ENCODE measurements at regions not wholly inside any gene's neighbourhood (a gene's known extent, or its start where the extent isn't known, plus 50 kb on each side); places are given as distances from the start of the nearest gene placed in this dataset.
"Not testable (repeated sequence)": the region's sequence is repeated elsewhere in the genome, so short reads cannot be mapped to it uniquely, and the experiment has no call there.

DNA sequence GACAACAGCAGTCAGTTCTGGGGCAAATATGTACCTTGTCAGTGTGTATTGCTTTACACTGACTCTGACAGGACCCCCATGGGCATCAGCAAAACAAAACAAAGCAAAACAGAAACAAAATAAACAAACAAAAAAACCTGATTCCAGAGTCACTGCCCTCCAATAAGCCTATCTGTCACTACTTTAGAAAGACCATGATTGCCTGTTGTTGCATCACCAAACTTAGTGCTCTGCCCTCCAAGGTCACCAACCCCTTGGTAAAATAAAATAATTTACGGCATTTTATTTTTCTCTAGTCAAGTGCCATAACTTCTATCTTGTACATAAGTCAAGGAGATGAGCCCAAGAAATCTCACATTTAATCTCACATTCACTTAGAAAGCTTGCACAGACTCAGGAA is 120.9 kb upstream of the ADAMTS3 start:
- no peak for ATAC-seq
- Mint-ChIP-seq H3K27ac (no peak overlapping the region), H3K9me3 (ENCODE audit: insufficient read depth) (no peaks in the 10 kb centered on the region), H3K36me3 (ENCODE audit: low read depth) (no peaks in the 10 kb centered on the region), H3K4me1 (ENCODE audit: low read depth) (no peaks in the 10 kb centered on the region), H3K4me3 (no peak overlapping the region), H3K27me3 (ENCODE audit: low read depth) (no peaks in the 10 kb centered on the region)
- DNase-seq: no peak
- ChIA-PET POLR2A (no interaction called here), CTCF (no interaction called here)

DNA sequence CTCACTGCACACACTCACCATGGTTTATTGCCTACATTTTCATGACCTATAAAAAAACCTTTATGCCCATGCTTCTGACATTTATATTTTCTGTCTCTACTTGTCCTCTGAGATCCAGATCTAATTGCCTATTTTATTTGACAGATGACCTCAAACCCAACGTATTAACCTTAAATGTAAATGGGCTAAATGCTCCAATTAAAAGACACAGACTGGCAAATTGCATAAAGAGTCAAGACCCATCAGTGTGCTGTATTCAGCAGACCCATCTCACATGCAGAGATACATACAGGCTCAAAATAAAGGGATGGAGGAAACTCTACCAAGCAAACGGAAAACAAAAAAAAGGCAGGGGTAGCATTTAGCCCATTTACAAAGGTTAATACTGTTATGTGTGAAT is 117.4 kb upstream of the ADAMTS3 start:
- H3K36me3 Mint-ChIP-seq (ENCODE audit: low read depth); CTCF ChIA-PET; ATAC-seq; H3K27me3 Mint-ChIP-seq (ENCODE audit: low read depth); H3K4me1 Mint-ChIP-seq (ENCODE audit: low read depth); H3K9me3 Mint-ChIP-seq (ENCODE audit: insufficient read depth); H3K27ac Mint-ChIP-seq; H3K4me3 Mint-ChIP-seq; DNase-seq; POLR2A ChIA-PET: not testable (repeated sequence)

DNA sequence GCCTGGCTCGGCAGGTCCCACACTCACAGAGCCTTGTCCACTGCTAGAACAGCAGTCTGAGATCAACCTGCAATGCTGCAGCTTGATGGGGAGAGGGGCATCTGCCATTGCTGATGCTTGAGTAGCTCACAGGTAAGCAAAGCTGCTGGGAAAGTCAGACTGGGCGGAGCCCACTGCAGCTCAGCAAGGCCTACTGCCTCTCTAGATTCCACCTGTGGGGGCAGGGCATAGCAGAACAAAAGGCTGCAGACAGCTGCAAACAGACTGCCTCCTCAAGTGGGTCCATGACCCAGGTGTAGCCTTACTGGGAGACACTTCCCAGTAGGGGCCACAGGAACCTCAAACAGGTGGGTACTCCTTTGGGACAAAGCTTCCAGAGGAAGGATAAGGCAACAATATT is 110.6 kb upstream of the ADAMTS3 start:
- H3K4me3 Mint-ChIP-seq: no peak overlapping the region
- ATAC-seq (no peak), DNase-seq (no peak)
- H3K4me1 Mint-ChIP-seq (ENCODE audit: low read depth): no peaks in the 10 kb centered on the region
- ChIA-PET CTCF (no interaction called here), POLR2A (no interaction called here)
- no peaks in the 10 kb centered on the region for H3K9me3 Mint-ChIP-seq (ENCODE audit: insufficient read depth)
- H3K36me3 Mint-ChIP-seq (ENCODE audit: low read depth): no peaks in the 10 kb centered on the region
- H3K27ac Mint-ChIP-seq: no peak overlapping the region
- H3K27me3 Mint-ChIP-seq (ENCODE audit: low read depth): no peaks in the 10 kb centered on the region

GRCh38 chr4:72677886-72678285 is 108.9 kb upstream of the ADAMTS3 start:
- no peaks in the 10 kb centered on the region for H3K9me3 Mint-ChIP-seq (ENCODE audit: insufficient read depth)
- no peaks in the 10 kb centered on the region for H3K4me1 Mint-ChIP-seq (ENCODE audit: low read depth)
- DNase-seq (no peak), ATAC-seq (no peak)
- no peaks in the 10 kb centered on the region for H3K36me3 Mint-ChIP-seq (ENCODE audit: low read depth)
- H3K4me3 Mint-ChIP-seq: no peak overlapping the region
- H3K27me3 Mint-ChIP-seq (ENCODE audit: low read depth): no peaks in the 10 kb centered on the region
- H3K27ac Mint-ChIP-seq: no peak overlapping the region
- ChIA-PET CTCF (no interaction called here), POLR2A (no interaction called here)

DNA sequence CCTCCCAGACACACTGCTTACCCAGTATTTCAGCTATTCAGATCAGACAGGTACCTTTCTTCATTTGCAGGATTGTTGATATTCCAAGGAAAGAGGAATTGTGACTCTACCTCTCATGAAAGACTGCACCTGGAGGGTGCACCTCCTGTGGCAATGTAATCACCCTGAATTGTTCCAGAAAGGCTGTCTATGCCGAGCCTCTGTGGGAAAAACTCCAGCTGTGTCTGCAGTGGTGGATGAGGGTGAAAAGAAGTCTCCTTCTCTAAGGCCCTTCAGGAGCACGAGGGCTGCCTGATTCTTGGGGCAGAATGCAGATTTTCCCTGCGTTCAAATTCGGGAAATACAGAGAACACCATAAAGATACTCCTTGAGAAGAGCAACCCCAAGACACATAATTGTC is 108.2 kb upstream of the ADAMTS3 start:
- POLR2A ChIA-PET: no interaction called here
- CTCF ChIA-PET: no interaction called here
- Mint-ChIP-seq H3K27ac (no peak overlapping the region), H3K27me3 (ENCODE audit: low read depth) (no peaks in the 10 kb centered on the region), H3K4me3 (no peak overlapping the region), H3K9me3 (ENCODE audit: insufficient read depth) (no peaks in the 10 kb centered on the region), H3K36me3 (ENCODE audit: low read depth) (no peaks in the 10 kb centered on the region), H3K4me1 (ENCODE audit: low read depth) (no peaks in the 10 kb centered on the region)
- no peak for DNase-seq
- no peak for ATAC-seq

GRCh38 chr4:72671980-72672379 is 103.0 kb upstream of the ADAMTS3 start:
- no peaks in the 10 kb centered on the region for H3K9me3 Mint-ChIP-seq (ENCODE audit: insufficient read depth)
- no peak overlapping the region for H3K4me3 Mint-ChIP-seq
- no peak for ATAC-seq
- CTCF ChIA-PET: no interaction called here
- no peaks in the 10 kb centered on the region for H3K4me1 Mint-ChIP-seq (ENCODE audit: low read depth)
- H3K27ac Mint-ChIP-seq: no peak overlapping the region
- no peak for DNase-seq
- H3K27me3 Mint-ChIP-seq (ENCODE audit: low read depth): no peaks in the 10 kb centered on the region
- no peaks in the 10 kb centered on the region for H3K36me3 Mint-ChIP-seq (ENCODE audit: low read depth)
- POLR2A ChIA-PET: no interaction called here

- no peak for DNase-seq
- Mint-ChIP-seq H3K36me3 (ENCODE audit: low read depth) (no peaks in the 10 kb centered on the region), H3K27me3 (ENCODE audit: low read depth) (no peaks in the 10 kb centered on the region), H3K4me3 (no peak overlapping the region), H3K27ac (no peak overlapping the region), H3K9me3 (ENCODE audit: insufficient read depth) (no peaks in the 10 kb centered on the region), H3K4me1 (ENCODE audit: low read depth) (no peaks in the 10 kb centered on the region)
- ChIA-PET POLR2A (no interaction called here), CTCF (no interaction called here)
- ATAC-seq: no peak
Observed at GRCh38 chr4:72670521-72670920, 101.5 kb upstream of the ADAMTS3 start.

- Mint-ChIP-seq H3K36me3 (ENCODE audit: low read depth) (no peaks in the 10 kb centered on the region), H3K27me3 (ENCODE audit: low read depth) (no peaks in the 10 kb centered on the region), H3K4me3 (no peak overlapping the region), H3K27ac (no peak overlapping the region), H3K9me3 (ENCODE audit: insufficient read depth) (no peaks in the 10 kb centered on the region), H3K4me1 (ENCODE audit: low read depth) (no peaks in the 10 kb centered on the region)
- POLR2A ChIA-PET: no interaction called here
- CTCF ChIA-PET: no interaction called here
- no peak for ATAC-seq
- no peak for DNase-seq
Observed at GRCh38 chr4:72666910-72667309, 97.9 kb upstream of the ADAMTS3 start.

GRCh38 chr4:72665171-72665968 is 96.3 kb upstream of the ADAMTS3 start:
- POLR2A ChIA-PET: no interaction called here
- CTCF ChIA-PET: no interaction called here
- H3K27me3 Mint-ChIP-seq (ENCODE audit: low read depth): no peaks in the 10 kb centered on the region

DNA sequence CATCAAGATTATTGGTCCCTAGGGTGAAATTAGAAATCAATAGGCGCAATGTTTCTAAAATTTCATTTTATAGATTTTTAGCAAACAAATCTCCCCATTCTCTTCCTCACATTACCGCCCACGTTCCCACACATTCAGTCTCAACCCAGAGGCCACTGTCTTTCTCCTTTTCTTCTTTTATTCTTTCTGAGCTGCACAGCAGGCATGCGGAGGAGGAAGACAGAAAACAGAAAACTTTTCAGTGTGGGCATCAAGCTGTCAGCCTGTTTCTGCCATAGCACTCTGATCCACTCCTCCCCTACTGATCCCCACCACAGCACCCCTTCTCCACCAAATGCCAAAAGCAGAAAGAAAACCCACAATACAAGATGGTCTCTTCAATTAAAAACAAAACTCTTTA is 94.8 kb upstream of the ADAMTS3 start:
- H3K27me3 Mint-ChIP-seq (ENCODE audit: low read depth): no peaks in the 10 kb centered on the region
- H3K9me3 Mint-ChIP-seq (ENCODE audit: insufficient read depth): no peaks in the 10 kb centered on the region
- POLR2A ChIA-PET: no interaction called here
- H3K27ac Mint-ChIP-seq: no peak overlapping the region
- CTCF ChIA-PET: no interaction called here
- no peaks in the 10 kb centered on the region for H3K4me1 Mint-ChIP-seq (ENCODE audit: low read depth)
- ATAC-seq (no peak), DNase-seq (no peak)
- H3K36me3 Mint-ChIP-seq (ENCODE audit: low read depth): no peaks in the 10 kb centered on the region
- H3K4me3 Mint-ChIP-seq: no peak overlapping the region

More at GRCh38 chr4:72665171-72665968, 96.3 kb upstream of the ADAMTS3 start:
- Mint-ChIP-seq H3K27ac (no peak overlapping the region), H3K4me3 (no peak overlapping the region), H3K4me1 (ENCODE audit: low read depth) (no peaks in the 10 kb centered on the region), H3K36me3 (ENCODE audit: low read depth) (no peaks in the 10 kb centered on the region), H3K9me3 (ENCODE audit: insufficient read depth) (no peaks in the 10 kb centered on the region)
- ATAC-seq (no peak), DNase-seq (no peak)

GRCh38 chr4:72661830-72662229 is 92.8 kb upstream of the ADAMTS3 start:
- Mint-ChIP-seq H3K27ac (no peak overlapping the region), H3K9me3 (ENCODE audit: insufficient read depth) (no peaks in the 10 kb centered on the region), H3K4me1 (ENCODE audit: low read depth) (no peaks in the 10 kb centered on the region), H3K4me3 (no peak overlapping the region), H3K36me3 (ENCODE audit: low read depth) (no peaks in the 10 kb centered on the region), H3K27me3 (ENCODE audit: low read depth) (no peaks in the 10 kb centered on the region)
- no peak for DNase-seq
- ChIA-PET POLR2A (no interaction called here), CTCF (no interaction called here)
- ATAC-seq: no peak

DNA sequence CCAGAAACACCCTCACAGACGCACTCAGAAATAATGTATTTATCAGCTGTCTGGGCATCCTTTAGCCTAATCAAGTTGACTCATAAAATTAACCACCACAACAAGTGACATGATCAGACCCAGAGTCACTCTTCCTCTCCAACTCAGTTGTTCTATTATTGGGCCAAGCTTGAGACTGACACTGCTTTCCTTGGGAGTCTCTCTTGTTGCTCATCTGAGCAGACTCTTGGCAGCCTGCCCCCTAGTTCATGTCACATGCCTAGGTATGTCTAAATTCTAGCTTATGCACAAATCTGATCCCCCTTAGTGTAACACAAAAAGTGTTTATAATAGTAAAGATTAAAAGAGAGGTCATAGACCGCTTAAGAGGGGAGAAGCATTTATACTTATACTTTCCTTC is 72.6 kb upstream of the ADAMTS3 start:
- Mint-ChIP-seq H3K9me3 (ENCODE audit: insufficient read depth) (no peaks in the 10 kb centered on the region), H3K27ac (no peak overlapping the region), H3K36me3 (ENCODE audit: low read depth) (no peaks in the 10 kb centered on the region), H3K4me3 (no peak overlapping the region), H3K27me3 (ENCODE audit: low read depth) (no peaks in the 10 kb centered on the region), H3K4me1 (ENCODE audit: low read depth) (no peaks in the 10 kb centered on the region)
- POLR2A ChIA-PET: no interaction called here
- CTCF ChIA-PET: no interaction called here
- DNase-seq: no peak
- no peak for ATAC-seq

GRCh38 chr4:72636866-72637265 is 67.8 kb upstream of the ADAMTS3 start:
- H3K27ac Mint-ChIP-seq; DNase-seq; CTCF ChIA-PET; H3K4me3 Mint-ChIP-seq; POLR2A ChIA-PET; H3K36me3 Mint-ChIP-seq (ENCODE audit: low read depth); ATAC-seq; H3K4me1 Mint-ChIP-seq (ENCODE audit: low read depth); H3K27me3 Mint-ChIP-seq (ENCODE audit: low read depth); H3K9me3 Mint-ChIP-seq (ENCODE audit: insufficient read depth): not testable (repeated sequence)
